ENCODE measurements at regions not wholly inside any gene's neighbourhood (a gene's known extent, or its start where the extent isn't known, plus 50 kb on each side); places are given as distances from the start of the nearest gene placed in this dataset.

- H3K36me3 Mint-ChIP-seq (ENCODE audit: low read depth, unreplicated experiment), result no peaks in the 10 kb centered on the region
- FAIRE-seq (no peak), DNase-seq (ENCODE audit: low read depth) (no peak)
- H3K4me1 ChIP-seq (ENCODE audit: insufficient read depth, low read length), result peaks cover 33% of the 10 kb centered on the region
- no peaks in the 10 kb centered on the region for H3K9me3 Mint-ChIP-seq (ENCODE audit: unreplicated experiment)
- no peaks in the 10 kb centered on the region for H3K36me3 ChIP-seq (ENCODE audit: insufficient read depth, low read length)
- TF ChIP-seq CTCF (IDR thresholded peaks at IDR 0.05; ENCODE audit: insufficient read depth, low read depth, low read length), result peak; percentile 51
- TF ChIP-seq EZH2 (IDR thresholded peaks at IDR 0.05; ENCODE audit: insufficient read depth, low read length), result no peak
- H3K27ac ChIP-seq (ENCODE audit: low read depth, low read length), result no peak overlapping the region
- no peaks in the 10 kb centered on the region for H3K9me3 ChIP-seq (ENCODE audit: insufficient read depth, low read depth, low read length)
- H4K20me1 ChIP-seq (ENCODE audit: insufficient read depth, low read length), result peaks cover 86% of the 10 kb centered on the region
- no peak overlapping the region for H3K4me3 ChIP-seq (ENCODE audit: insufficient read depth, low read depth, low read length)
- no peak overlapping the region for H2AFZ ChIP-seq (ENCODE audit: low read depth, low read length)
- H3K9ac ChIP-seq (ENCODE audit: low read length), result no peak overlapping the region
- H3K79me2 ChIP-seq (ENCODE audit: insufficient read depth, low read length), result peaks cover 2% of the 10 kb centered on the region
- H3K27ac Mint-ChIP-seq (ENCODE audit: unreplicated experiment), result no peak overlapping the region
- H3K4me1 Mint-ChIP-seq (ENCODE audit: low read depth, unreplicated experiment), result peaks cover 12% of the 10 kb centered on the region
- H3K4me2 ChIP-seq (ENCODE audit: low read length), result peak overlapping the region; percentile 55
- H3K27me3 Mint-ChIP-seq (ENCODE audit: low read depth, unreplicated experiment), result peaks cover 12% of the 10 kb centered on the region
- no peak overlapping the region for H3K4me3 Mint-ChIP-seq (ENCODE audit: unreplicated experiment)
- no peaks in the 10 kb centered on the region for H3K27me3 ChIP-seq (ENCODE audit: insufficient read depth, low read length)
Measured at GRCh38 chr16:85303354-85303883, 191.1 kb upstream of the CIBAR2 start.

- FAIRE-seq (no peak), DNase-seq (ENCODE audit: low read depth) (no peak)
- Mint-ChIP-seq H3K27me3 (ENCODE audit: low read depth, unreplicated experiment) (peaks cover 12% of the 10 kb centered on the region), H3K36me3 (ENCODE audit: low read depth, unreplicated experiment) (no peaks in the 10 kb centered on the region), H3K9me3 (ENCODE audit: unreplicated experiment) (no peaks in the 10 kb centered on the region), H3K4me3 (ENCODE audit: unreplicated experiment) (no peak overlapping the region), H3K27ac (ENCODE audit: unreplicated experiment) (no peak overlapping the region), H3K4me1 (ENCODE audit: low read depth, unreplicated experiment) (peaks cover 12% of the 10 kb centered on the region)
- H3K4me3 ChIP-seq (ENCODE audit: insufficient read depth, low read depth, low read length), result no peak overlapping the region
- no peak overlapping the region for H3K9ac ChIP-seq (ENCODE audit: low read length)
- peaks cover 90% of the 10 kb centered on the region for H4K20me1 ChIP-seq (ENCODE audit: insufficient read depth, low read length)
- no peaks in the 10 kb centered on the region for H3K27me3 ChIP-seq (ENCODE audit: insufficient read depth, low read length)
- no peak for TF ChIP-seq EZH2 (IDR thresholded peaks at IDR 0.05; ENCODE audit: insufficient read depth, low read length)
- TF ChIP-seq CTCF (IDR thresholded peaks at IDR 0.05; ENCODE audit: insufficient read depth, low read depth, low read length), result no peak
- H3K9me3 ChIP-seq (ENCODE audit: insufficient read depth, low read depth, low read length), result no peaks in the 10 kb centered on the region
- peaks cover 2% of the 10 kb centered on the region for H3K79me2 ChIP-seq (ENCODE audit: insufficient read depth, low read length)
- H3K27ac ChIP-seq (ENCODE audit: low read depth, low read length), result no peak overlapping the region
- H2AFZ ChIP-seq (ENCODE audit: low read depth, low read length), result no peak overlapping the region
- peaks cover 33% of the 10 kb centered on the region for H3K4me1 ChIP-seq (ENCODE audit: insufficient read depth, low read length)
- H3K36me3 ChIP-seq (ENCODE audit: insufficient read depth, low read length), result no peaks in the 10 kb centered on the region
- H3K4me2 ChIP-seq (ENCODE audit: low read length), result no peak overlapping the region
Measured at GRCh38 chr16:85304337-85304736, 192.1 kb upstream of the CIBAR2 start.

GRCh38 chr16:85306071-85306792, 194.0 kb upstream of the CIBAR2 start:
- Mint-ChIP-seq H3K36me3 (ENCODE audit: low read depth, unreplicated experiment) (no peaks in the 10 kb centered on the region), H3K27ac (ENCODE audit: unreplicated experiment) (no peak overlapping the region), H3K27me3 (ENCODE audit: low read depth, unreplicated experiment) (peaks cover 12% of the 10 kb centered on the region), H3K4me3 (ENCODE audit: unreplicated experiment) (no peak overlapping the region), H3K4me1 (ENCODE audit: low read depth, unreplicated experiment) (peaks cover 14% of the 10 kb centered on the region), H3K9me3 (ENCODE audit: unreplicated experiment) (no peaks in the 10 kb centered on the region)
- peaks cover 2% of the 10 kb centered on the region for H3K79me2 ChIP-seq (ENCODE audit: insufficient read depth, low read length)
- TF ChIP-seq CTCF (IDR thresholded peaks at IDR 0.05; ENCODE audit: insufficient read depth, low read depth, low read length), result no peak
- TF ChIP-seq EZH2 (IDR thresholded peaks at IDR 0.05; ENCODE audit: insufficient read depth, low read length), result no peak
- no peaks in the 10 kb centered on the region for H3K27me3 ChIP-seq (ENCODE audit: insufficient read depth, low read length)
- FAIRE-seq (no peak), DNase-seq (ENCODE audit: low read depth) (peak; percentile 63)
- H3K4me3 ChIP-seq (ENCODE audit: insufficient read depth, low read depth, low read length), result no peak overlapping the region
- H3K9me3 ChIP-seq (ENCODE audit: insufficient read depth, low read depth, low read length), result no peaks in the 10 kb centered on the region
- H3K4me2 ChIP-seq (ENCODE audit: low read length), result peak overlapping the region; percentile 42
- H3K4me1 ChIP-seq (ENCODE audit: insufficient read depth, low read length), result peaks cover 28% of the 10 kb centered on the region
- peaks cover 87% of the 10 kb centered on the region for H4K20me1 ChIP-seq (ENCODE audit: insufficient read depth, low read length)
- H2AFZ ChIP-seq (ENCODE audit: low read depth, low read length), result no peak overlapping the region
- H3K27ac ChIP-seq (ENCODE audit: low read depth, low read length), result no peak overlapping the region
- H3K9ac ChIP-seq (ENCODE audit: low read length), result no peak overlapping the region
- no peaks in the 10 kb centered on the region for H3K36me3 ChIP-seq (ENCODE audit: insufficient read depth, low read length)
